GM12892 (cell line): ENCODE measurements at regions not wholly inside any gene's neighbourhood (a gene's known extent, or its start where the extent isn't known, plus 50 kb on each side); places are given as distances from the start of the nearest gene placed in this dataset.

Source experiments
- POLR2A ChIP-seq: IDR thresholded peaks from 2 replicates; pipeline ENCODE4 v1.6.1; 2011; ENCODE audit warnings: low read depth, low read length, control low read depth
- POLR2AphosphoS5 ChIP-seq: IDR thresholded peaks from 2 replicates; pipeline ENCODE4 v1.6.1; 2011; ENCODE audit warnings: low read depth, low read length, control low read depth

DNA sequence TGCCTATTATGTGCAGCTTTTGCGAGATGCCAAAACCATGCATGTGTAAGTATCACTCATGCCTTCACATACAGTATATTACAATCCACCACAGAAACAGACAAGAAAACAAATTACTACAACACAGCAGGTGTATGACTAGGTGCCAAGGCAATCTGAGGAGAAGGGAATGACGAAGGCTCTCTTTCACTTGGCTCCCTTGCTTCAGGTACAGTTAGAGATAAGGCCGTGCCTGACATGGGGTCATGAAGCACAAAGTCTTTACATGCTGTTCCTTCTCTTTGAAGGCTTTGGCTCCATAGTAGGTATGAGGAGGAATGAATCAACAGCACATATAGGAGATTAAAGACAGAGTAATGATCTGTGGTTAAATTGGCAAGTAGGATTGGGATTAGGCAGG lies 65.2 kb upstream of the FSHB start:
- no peak for TF ChIP-seq POLR2A
- no peak for TF ChIP-seq POLR2AphosphoS5
